LNCAP (cell line): ENCODE measurements at regions not wholly inside any gene's neighbourhood (a gene's known extent, or its start where the extent isn't known, plus 50 kb on each side); places are given as distances from the start of the nearest gene placed in this dataset.

Source experiments
- CTCF ChIP-seq: fragments of 450-650 bp; IDR thresholded peaks from 2 replicates; pipeline ENCODE4 v1.5.1; 2017; ENCODE audit warnings: mild to moderate bottlenecking

DNA sequence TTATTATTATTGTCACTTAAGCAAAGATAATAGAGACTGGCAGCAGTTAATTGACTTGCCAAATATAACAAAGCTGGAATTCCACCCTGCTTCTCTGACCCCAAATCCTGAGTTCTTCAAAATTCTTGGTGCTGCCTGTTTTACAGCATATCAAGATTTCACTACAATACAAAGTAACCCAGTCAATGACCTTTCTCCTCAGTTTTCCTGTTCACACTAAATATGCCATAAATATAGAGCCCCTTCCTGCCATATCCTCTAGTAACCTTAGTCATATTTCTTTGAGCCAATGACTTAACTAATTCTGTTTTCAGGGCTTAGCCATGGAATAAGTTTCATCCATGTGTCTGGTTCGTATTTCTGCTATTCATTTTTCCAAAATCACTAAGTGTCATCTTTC lies 315.3 kb upstream of the HS3ST1 start:
- TF ChIP-seq CTCF, result no peak

DNA sequence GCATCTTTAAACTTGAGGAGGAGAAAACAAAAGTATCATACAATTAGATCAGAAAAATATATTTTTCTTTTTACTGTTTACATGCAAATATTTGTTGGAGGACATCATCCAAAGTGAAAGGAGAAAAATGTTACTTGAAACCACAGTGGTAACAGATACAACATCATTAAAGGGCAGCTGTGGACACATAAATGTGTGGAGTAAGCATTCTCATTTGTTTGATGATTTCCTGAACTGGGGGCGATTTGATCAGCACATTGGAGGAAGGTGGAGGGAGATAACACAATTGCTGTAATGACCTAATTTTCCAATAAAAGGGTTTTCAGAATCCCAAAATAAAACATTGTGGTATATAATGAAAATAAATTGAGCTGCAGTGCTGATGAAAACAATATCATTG lies 314.5 kb upstream of the HS3ST1 start:
- TF ChIP-seq CTCF, result no peak

DNA sequence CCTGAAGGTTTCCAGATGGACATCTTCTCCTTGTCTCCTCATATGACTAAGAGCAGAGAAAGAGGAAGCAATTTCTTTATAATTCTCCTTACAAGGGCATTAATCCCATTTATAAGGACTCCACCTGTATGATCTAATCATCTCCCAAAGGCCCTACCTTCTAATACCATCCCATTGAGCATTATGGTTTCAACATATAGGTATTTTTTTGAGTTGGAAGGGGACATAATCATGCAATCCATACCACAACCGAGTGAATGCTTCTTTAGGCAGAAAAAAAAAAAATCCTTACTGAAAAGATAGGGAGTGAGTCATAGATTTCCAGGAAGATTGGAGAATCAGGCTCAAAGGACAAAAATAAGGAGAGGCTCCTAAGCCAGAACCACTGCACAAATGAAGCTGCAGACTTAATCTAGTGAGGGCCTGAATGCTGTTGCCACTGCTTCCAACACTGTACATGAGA lies 312.5 kb upstream of the HS3ST1 start:
- TF ChIP-seq CTCF, result no peak

GRCh38 chr4:11739992-11740391 lies 311.3 kb upstream of the HS3ST1 start:
- TF ChIP-seq CTCF, result no peak

DNA sequence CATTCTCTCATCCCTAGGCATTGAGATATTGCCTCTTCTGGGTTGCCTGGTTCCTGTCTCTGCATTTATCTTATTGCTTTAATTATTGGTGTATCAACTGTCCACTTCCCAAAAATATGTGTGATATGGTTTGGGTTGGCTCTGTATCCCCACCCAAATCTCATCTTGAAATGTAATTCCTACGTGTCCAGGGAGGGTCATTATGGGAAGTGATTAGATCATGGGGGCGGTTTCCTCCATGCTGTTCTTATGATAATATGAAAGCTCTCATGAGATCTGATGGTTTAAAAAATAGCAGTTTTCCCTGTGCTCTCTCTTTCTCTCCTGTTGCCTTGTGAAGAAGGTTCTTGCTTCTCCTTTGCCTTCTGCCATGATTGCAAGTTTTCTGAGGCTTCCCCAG lies 308.3 kb upstream of the HS3ST1 start:
- TF ChIP-seq CTCF, result no peak

- TF ChIP-seq CTCF, result no peak
Observed at GRCh38 chr4:11735651-11736050, 307.0 kb upstream of the HS3ST1 start.

GRCh38 chr4:11732155-11732554 lies 303.5 kb upstream of the HS3ST1 start:
- no peak for TF ChIP-seq CTCF

DNA sequence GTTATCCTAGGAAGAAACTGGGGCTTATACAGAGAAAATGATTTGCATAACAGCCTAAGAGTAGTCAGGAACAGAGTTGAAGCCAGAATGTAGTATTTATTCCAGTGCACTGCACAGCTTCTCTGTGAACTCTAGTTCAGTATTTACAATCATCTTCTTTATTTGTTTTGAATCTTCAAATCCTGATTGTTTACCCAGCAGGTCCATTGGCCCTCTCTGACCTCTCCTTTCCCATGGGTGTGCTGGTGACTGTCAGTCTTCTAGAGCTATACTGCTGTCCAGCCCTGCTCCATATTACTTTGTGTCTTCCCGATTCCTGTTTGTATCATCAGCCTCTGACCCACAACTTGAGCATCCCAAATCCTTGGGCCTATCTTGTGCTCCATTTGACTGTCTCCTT lies 301.9 kb upstream of the HS3ST1 start:
- no peak for TF ChIP-seq CTCF
